ENCODE measurements at regions not wholly inside any gene's neighbourhood (a gene's known extent, or its start where the extent isn't known, plus 50 kb on each side); places are given as distances from the start of the nearest gene placed in this dataset.

DNA sequence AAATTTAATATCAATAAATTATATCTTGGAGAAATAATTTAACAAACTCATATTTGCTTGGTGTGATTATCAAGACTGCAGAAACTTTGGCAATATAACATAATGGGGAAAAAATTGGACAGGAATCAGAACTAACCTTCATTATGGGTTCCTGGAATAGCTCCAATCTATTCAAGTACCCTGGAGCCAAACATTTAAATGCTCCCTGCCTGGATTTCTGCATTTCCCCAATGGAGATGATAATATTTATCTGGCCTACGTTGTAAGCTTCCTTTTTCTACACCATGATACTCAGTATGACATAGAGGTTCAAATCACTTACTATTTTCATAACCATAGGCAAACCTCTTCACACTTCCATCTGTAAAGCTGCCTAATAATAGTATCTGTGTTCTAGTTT is 326.8 kb downstream of the TRIML1 start:
- no peak overlapping the region for H3K4me3 ChIP-seq
- H3K27me3 ChIP-seq: peaks cover 0 to 4% (median 0%) of the 10 kb centered on the region in 4 donors
- WGBS, 2 donors: 24 to 29% methylated on average over 1 of the region's 1 CpG
- H3K36me3 ChIP-seq: no peaks in the 10 kb centered on the region
- no peak for ATAC-seq
- intact Hi-C loops (cut with DNase I): no loop called here
- DNase-seq: no peak
- no peak overlapping the region for H3K27ac ChIP-seq
- TF ChIP-seq CTCF (IDR thresholded peaks at IDR 0.05): no peak
- H3K4me1 ChIP-seq: no peaks in the 10 kb centered on the region
- no peaks in the 10 kb centered on the region for H3K9me3 ChIP-seq
- FAIRE-seq: no peak

DNA sequence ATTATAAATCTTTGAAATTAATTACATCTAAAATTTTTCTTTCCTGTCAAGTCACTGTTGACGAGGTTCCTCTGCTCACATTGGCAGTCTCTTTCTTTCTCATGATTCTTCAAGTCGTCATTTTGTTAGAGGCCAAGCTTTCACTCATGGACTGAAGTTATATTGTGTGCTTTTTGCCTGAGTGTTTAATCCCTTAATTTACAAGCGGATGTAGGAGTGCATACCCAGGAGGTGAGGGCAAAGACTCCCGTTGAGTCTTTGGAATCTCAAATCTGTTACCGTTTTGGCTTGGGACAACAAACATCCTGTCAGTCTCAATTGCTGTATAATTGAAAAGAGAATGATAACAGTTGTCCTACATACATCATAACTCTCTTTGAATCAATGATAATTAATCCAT is 345.0 kb downstream of the TRIML1 start:
- DNase-seq: no peak
- 46 to 56% methylated on average over 5 of the region's 5 CpGs for WGBS, 2 donors
- intact Hi-C loops (cut with DNase I): no loop called here

DNA sequence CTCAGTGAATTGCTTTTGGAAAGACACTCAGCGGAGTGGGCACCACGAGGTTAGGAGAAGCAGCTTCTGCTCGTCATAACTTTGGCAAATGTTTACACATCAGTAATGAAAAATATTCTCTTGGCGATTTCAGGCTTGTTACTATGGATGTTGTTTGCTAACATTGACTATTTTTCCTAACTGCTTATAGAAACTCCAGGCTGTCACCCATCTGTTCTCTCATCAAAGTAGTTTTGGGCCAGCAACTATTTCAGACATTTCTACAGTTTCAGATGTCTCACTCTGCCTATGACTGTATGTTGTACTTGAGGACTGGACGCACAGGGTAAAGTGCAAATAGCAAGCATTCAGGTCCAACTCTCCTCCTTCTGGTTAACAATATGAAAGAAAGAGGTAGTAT is 346.7 kb downstream of the TRIML1 start:
- no peaks in the 10 kb centered on the region for H3K36me3 ChIP-seq
- H3K27ac ChIP-seq: no peak overlapping the region
- WGBS, 2 donors: 42 to 48% methylated on average over 5 of the region's 5 CpGs
- ATAC-seq (no peak), DNase-seq (no peak), FAIRE-seq (no peak)
- no peaks in the 10 kb centered on the region for H3K4me1 ChIP-seq
- no peaks in the 10 kb centered on the region for H3K9me3 ChIP-seq
- no peaks in the 10 kb centered on the region for H3K27me3 ChIP-seq
- no peak for TF ChIP-seq CTCF (IDR thresholded peaks at IDR 0.05)
- intact Hi-C loops (cut with DNase I): no loop called here
- H3K4me3 ChIP-seq: no peak overlapping the region

More for the DNA sequence above, 345.0 kb downstream of the TRIML1 start:
- Histone ChIP-seq H3K27ac (no peak overlapping the region), H3K4me3 (no peak overlapping the region), H3K27me3 (no peaks in the 10 kb centered on the region), H3K9me3 (no peaks in the 10 kb centered on the region), H3K36me3 (no peaks in the 10 kb centered on the region), H3K4me1 (no peaks in the 10 kb centered on the region)
- FAIRE-seq (no peak), ATAC-seq (no peak)
- no peak for TF ChIP-seq CTCF (IDR thresholded peaks at IDR 0.05)

- no peaks in the 10 kb centered on the region for H3K4me1 ChIP-seq
- no peaks in the 10 kb centered on the region for H3K27me3 ChIP-seq
- DNase-seq (no peak), ATAC-seq (no peak), FAIRE-seq (no peak)
- WGBS, 2 donors: 18 to 24% methylated on average over 6 of the region's 6 CpGs
- H3K4me3 ChIP-seq: no peak overlapping the region
- no peak for TF ChIP-seq CTCF (IDR thresholded peaks at IDR 0.05)
- H3K27ac ChIP-seq: no peak overlapping the region
- H3K36me3 ChIP-seq: no peaks in the 10 kb centered on the region
- intact Hi-C loops (cut with DNase I): no loop called here
- no peaks in the 10 kb centered on the region for H3K9me3 ChIP-seq
Measured at GRCh38 chr4:188492886-188493285, 353.6 kb downstream of the TRIML1 start.

GRCh38 chr4:188495169-188495568 is 355.9 kb downstream of the TRIML1 start:
- H3K9me3 ChIP-seq: no peaks in the 10 kb centered on the region
- ATAC-seq: no peak
- no peak for DNase-seq
- no peak overlapping the region for H3K4me3 ChIP-seq
- no peak for FAIRE-seq
- no peak overlapping the region for H3K27ac ChIP-seq
- intact Hi-C loops (cut with DNase I): no loop called here
- no peak for TF ChIP-seq CTCF (IDR thresholded peaks at IDR 0.05)
- no peaks in the 10 kb centered on the region for H3K4me1 ChIP-seq
- H3K27me3 ChIP-seq: no peaks in the 10 kb centered on the region
- no peaks in the 10 kb centered on the region for H3K36me3 ChIP-seq
- WGBS, 2 donors: 68 to 94% methylated on average over 2 of the region's 2 CpGs

Measured in pancreas (tissue), 10 donors.